CD4-positive, alpha-beta T cell (primary cell): ENCODE measurements at regions not wholly inside any gene's neighbourhood (a gene's known extent, or its start where the extent isn't known, plus 50 kb on each side); places are given as distances from the start of the nearest gene placed in this dataset.

Experiments used
- ATAC-seq: fragments of 200-7000 bp; cut with Tn5 transposase; one replicate; pipeline ENCODE4 v1.10.0; 2022; ENCODE audit warnings: mild to moderate bottlenecking; ENCODE audit not compliant: poor library complexity
- CTCF ChIA-PET: fragments of 350-600 bp; sonication (Branson Sonifier 250); formaldehyde crosslinking; loops from one replicate; lab custom pipeline; 2021; ENCODE audit warnings: antibody characterized with exemption, inconsistent platforms; lab: Charles Lee
- POLR2A ChIA-PET: fragments of 350-600 bp; sonication (Branson Sonifier 250); formaldehyde crosslinking; loops from one replicate; lab custom pipeline; 2021; ENCODE audit warnings: antibody characterized with exemption, inconsistent platforms; lab: Charles Lee
- DNase-seq, 14 experiments: peaks; one replicate each; pipeline ENCODE4 v3.0.0-alpha.2; 2013 to 2020; ENCODE audit warnings: mixed read lengths in 2 of 14
- H3K27ac ChIP-seq, 2 donors: one replicate each; pipeline versions ENCODE4 v1.5.1 to v1.7.0; 2013; ENCODE audit warnings: low read length in 2 of 2, low read depth in 1 of 2, mild to moderate bottlenecking in 1 of 2
- H3K27me3 ChIP-seq, 2 experiments: 1 replicate in 1 of 2; 2 replicates in 1 of 2; pipeline versions ENCODE4 v1.6.1 to v1.7.0; 2013; ENCODE audit warnings: low read length in 2 of 2, control low read depth in 1 of 2, mild to moderate bottlenecking in 1 of 2, moderate library complexity in 1 of 2; ENCODE audit not compliant: insufficient read depth in 2 of 2, control insufficient read depth in 1 of 2
- H3K36me3 ChIP-seq: one replicate; pipeline ENCODE4 v1.6.1; 2013; ENCODE audit warnings: low read length, control low read depth; ENCODE audit not compliant: insufficient read depth
- H3K4me1 ChIP-seq: one replicate; pipeline ENCODE4 v1.6.1; 2013; ENCODE audit warnings: low read length, control low read depth; ENCODE audit not compliant: insufficient read depth
- H3K4me3 ChIP-seq: one replicate; pipeline ENCODE4 v1.5.1; 2013; ENCODE audit warnings: mild to moderate bottlenecking, low read length, moderate library complexity
- H3K9me3 ChIP-seq, 2 experiments: 1 replicate in 1 of 2; 2 replicates in 1 of 2; pipeline versions ENCODE4 v1.6.1 to v1.7.0; 2013; ENCODE audit warnings: low read length in 2 of 2, mild to moderate bottlenecking in 2 of 2, control low read depth in 1 of 2, moderate library complexity in 1 of 2; ENCODE audit not compliant: control insufficient read depth in 1 of 2, insufficient read depth in 1 of 2
- H3K27ac Mint-ChIP-seq: one replicate; pipeline ENCODE4 v1.8.0; 2020; ENCODE audit warnings: mixed read lengths
- H3K27me3 Mint-ChIP-seq: one replicate; pipeline ENCODE4 v1.8.0; 2021; ENCODE audit warnings: mixed read lengths
- H3K36me3 Mint-ChIP-seq: one replicate; pipeline ENCODE4 v1.8.0; 2021; ENCODE audit warnings: low read depth, mixed read lengths
- H3K4me1 Mint-ChIP-seq: one replicate; pipeline ENCODE4 v1.8.0; 2021; ENCODE audit warnings: low read depth, mixed read lengths
- H3K4me3 Mint-ChIP-seq: one replicate; pipeline ENCODE4 v1.8.0; 2020; ENCODE audit warnings: mild to moderate bottlenecking, mixed read lengths
- H3K9me3 Mint-ChIP-seq: one replicate; pipeline ENCODE4 v1.8.0; 2020; ENCODE audit warnings: mixed read lengths
- intact Hi-C, 2 experiments: fragments of 100-400 bp; cut with DNase I in 1 of 2; cut with micrococcal nuclease in 1 of 2; formaldehyde crosslinking; loops; one replicate each; pipeline versions ENCODE4 v1.15.1 to v1.9.0; 2023 to 2025; cut with DNase I, micrococcal nuclease
- TF ChIP-seq, protein P1 (sequence below): fragments of 200-600 bp; IDR thresholded peaks from one replicate; pipeline ENCODE4 v1.8.0; 2022; ENCODE audit warnings: antibody characterized with exemption, mild to moderate bottlenecking

DNA sequence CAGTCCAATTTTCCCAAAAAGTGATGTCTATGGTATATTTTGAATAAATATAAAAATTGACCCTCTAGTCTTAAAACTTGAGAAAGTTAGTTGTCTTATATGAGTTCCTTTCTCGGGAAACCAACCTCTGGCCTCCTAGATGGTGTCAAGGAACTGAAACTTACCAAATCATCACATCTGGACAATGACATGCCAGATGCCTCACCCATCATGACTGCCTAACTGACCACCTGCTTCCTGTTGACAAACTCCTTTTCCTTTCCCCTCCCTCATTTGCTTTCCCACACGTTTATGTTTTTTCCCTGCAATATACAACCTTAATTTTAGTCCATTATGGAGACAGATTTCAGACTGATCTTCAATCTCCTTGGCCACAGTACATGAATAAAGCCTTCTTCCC is 731.0 kb downstream of the EPHA7 start:
- ChIA-PET POLR2A (no interaction called here), CTCF (no interaction called here)
- H3K4me1 ChIP-seq = no peaks in the 10 kb centered on the region
- no peak for ATAC-seq
- Mint-ChIP-seq H3K27me3 (no peaks in the 10 kb centered on the region), H3K9me3 (no peaks in the 10 kb centered on the region), H3K4me3 (no peak overlapping the region), H3K4me1 (no peaks in the 10 kb centered on the region), H3K27ac (no peak overlapping the region), H3K36me3 (no peaks in the 10 kb centered on the region)
- no peak overlapping the region for H3K27ac ChIP-seq
- intact Hi-C loops = no loop called here
- no peaks in the 10 kb centered on the region for H3K27me3 ChIP-seq
- H3K9me3 ChIP-seq = peaks cover 0 to 4% of the 10 kb centered on the region in 2 experiments
- DNase-seq = peak in 2 of 14 experiments; percentile 5 to 9
- H3K4me3 ChIP-seq = no peak overlapping the region
- no peaks in the 10 kb centered on the region for H3K36me3 ChIP-seq
- TF ChIP-seq, protein P1, sequence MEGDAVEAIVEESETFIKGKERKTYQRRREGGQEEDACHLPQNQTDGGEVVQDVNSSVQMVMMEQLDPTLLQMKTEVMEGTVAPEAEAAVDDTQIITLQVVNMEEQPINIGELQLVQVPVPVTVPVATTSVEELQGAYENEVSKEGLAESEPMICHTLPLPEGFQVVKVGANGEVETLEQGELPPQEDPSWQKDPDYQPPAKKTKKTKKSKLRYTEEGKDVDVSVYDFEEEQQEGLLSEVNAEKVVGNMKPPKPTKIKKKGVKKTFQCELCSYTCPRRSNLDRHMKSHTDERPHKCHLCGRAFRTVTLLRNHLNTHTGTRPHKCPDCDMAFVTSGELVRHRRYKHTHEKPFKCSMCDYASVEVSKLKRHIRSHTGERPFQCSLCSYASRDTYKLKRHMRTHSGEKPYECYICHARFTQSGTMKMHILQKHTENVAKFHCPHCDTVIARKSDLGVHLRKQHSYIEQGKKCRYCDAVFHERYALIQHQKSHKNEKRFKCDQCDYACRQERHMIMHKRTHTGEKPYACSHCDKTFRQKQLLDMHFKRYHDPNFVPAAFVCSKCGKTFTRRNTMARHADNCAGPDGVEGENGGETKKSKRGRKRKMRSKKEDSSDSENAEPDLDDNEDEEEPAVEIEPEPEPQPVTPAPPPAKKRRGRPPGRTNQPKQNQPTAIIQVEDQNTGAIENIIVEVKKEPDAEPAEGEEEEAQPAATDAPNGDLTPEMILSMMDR = no peak

GRCh38 chr6:92687278-92687677 is 732.1 kb downstream of the EPHA7 start:
- CTCF ChIA-PET = no interaction called here
- H3K36me3 ChIP-seq = no peaks in the 10 kb centered on the region
- H3K4me1 ChIP-seq = no peaks in the 10 kb centered on the region
- Mint-ChIP-seq H3K27ac (no peak overlapping the region), H3K36me3 (no peaks in the 10 kb centered on the region), H3K4me3 (no peak overlapping the region), H3K4me1 (no peaks in the 10 kb centered on the region), H3K27me3 (no peaks in the 10 kb centered on the region), H3K9me3 (no peaks in the 10 kb centered on the region)
- POLR2A ChIA-PET = no interaction called here
- H3K27ac ChIP-seq = no peak overlapping the region
- intact Hi-C loops = no loop called here
- peaks cover 0 to 4% of the 10 kb centered on the region in 2 experiments for H3K9me3 ChIP-seq
- H3K27me3 ChIP-seq = no peaks in the 10 kb centered on the region
- DNase-seq (peak in 1 of 14 experiments; percentile 1), ATAC-seq (no peak)
- H3K4me3 ChIP-seq = no peak overlapping the region
- TF ChIP-seq, protein P1 = no peak

DNA sequence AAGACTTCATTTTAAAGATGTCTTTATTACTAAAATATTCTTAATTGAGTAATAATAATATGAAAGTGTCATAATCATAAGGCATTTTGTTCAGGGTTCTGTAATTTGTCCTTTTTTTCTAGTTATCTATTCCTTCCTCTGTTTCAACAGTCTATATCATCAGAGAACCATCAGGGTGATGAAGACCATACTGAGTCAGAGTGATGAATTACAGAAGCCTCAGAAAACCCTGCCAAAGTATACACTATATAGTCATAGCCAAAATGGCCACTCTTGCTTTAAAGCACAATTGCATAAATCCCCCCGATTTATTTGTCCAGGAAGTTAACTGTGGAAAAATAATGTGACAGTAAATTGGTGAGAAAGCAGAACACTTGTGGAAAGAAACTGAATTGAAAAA is 735.0 kb downstream of the EPHA7 start:
- TF ChIP-seq, protein P1 = no peak
- no peaks in the 10 kb centered on the region for H3K36me3 ChIP-seq
- intact Hi-C loops = no loop called here
- Mint-ChIP-seq H3K4me1 (no peaks in the 10 kb centered on the region), H3K9me3 (no peaks in the 10 kb centered on the region), H3K27ac (no peak overlapping the region), H3K36me3 (no peaks in the 10 kb centered on the region), H3K4me3 (no peak overlapping the region), H3K27me3 (no peaks in the 10 kb centered on the region)
- DNase-seq (no peak), ATAC-seq (no peak)
- H3K4me3 ChIP-seq = no peak overlapping the region
- ChIA-PET POLR2A (no interaction called here), CTCF (no interaction called here)
- H3K27ac ChIP-seq = no peak overlapping the region
- no peaks in the 10 kb centered on the region for H3K4me1 ChIP-seq
- no peaks in the 10 kb centered on the region for H3K9me3 ChIP-seq
- no peaks in the 10 kb centered on the region for H3K27me3 ChIP-seq
